ENCODE measurements at regions not wholly inside any gene's neighbourhood (a gene's known extent, or its start where the extent isn't known, plus 50 kb on each side); places are given as distances from the start of the nearest gene placed in this dataset.
"Not testable (repeated sequence)": the region's sequence is repeated elsewhere in the genome, so short reads cannot be mapped to it uniquely, and the experiment has no call there.

DNA sequence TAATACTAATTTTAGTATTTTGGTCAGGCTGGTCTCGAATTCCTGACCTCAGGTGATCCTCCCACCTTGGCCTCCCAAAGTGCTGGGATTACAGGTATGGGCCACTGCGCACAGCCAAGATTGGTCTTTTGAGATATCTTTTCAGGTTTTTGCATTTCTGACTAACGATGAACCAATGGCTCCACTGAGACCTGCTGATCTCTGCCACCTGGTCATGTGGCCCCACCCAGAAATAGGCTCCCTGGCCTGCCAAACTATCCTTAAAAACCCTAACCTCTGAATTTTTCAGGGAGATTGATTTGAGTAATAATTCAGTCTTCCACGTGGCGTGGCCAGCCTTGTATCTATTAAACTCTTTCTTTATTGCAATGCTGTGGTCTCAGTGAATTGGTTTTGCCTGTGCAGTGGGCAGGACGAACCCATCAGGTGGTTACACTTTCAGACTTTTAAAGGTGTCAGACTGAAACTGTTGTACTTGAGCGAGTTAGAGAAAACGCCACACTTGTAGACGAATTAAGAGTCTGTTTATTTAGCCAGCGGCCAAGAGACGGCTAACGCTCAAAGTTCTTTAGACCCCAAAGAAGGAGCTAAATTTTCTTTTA is 85.8 kb upstream of the MSH6 start:
- intact Hi-C loops (cut with DNase I), result no loop called here
- no peak for DNase-seq (ENCODE audit: extremely low spot score in 2 of 2)
- Histone ChIP-seq H3K4me3 (no peak overlapping the region), H3K27ac (no peak overlapping the region), H3K4me1 (no peaks in the 10 kb centered on the region), H3K27me3 (no peaks in the 10 kb centered on the region), H3K36me3 (no peaks in the 10 kb centered on the region), H3K9me3 (no peaks in the 10 kb centered on the region)
- TF ChIP-seq, protein P1, sequence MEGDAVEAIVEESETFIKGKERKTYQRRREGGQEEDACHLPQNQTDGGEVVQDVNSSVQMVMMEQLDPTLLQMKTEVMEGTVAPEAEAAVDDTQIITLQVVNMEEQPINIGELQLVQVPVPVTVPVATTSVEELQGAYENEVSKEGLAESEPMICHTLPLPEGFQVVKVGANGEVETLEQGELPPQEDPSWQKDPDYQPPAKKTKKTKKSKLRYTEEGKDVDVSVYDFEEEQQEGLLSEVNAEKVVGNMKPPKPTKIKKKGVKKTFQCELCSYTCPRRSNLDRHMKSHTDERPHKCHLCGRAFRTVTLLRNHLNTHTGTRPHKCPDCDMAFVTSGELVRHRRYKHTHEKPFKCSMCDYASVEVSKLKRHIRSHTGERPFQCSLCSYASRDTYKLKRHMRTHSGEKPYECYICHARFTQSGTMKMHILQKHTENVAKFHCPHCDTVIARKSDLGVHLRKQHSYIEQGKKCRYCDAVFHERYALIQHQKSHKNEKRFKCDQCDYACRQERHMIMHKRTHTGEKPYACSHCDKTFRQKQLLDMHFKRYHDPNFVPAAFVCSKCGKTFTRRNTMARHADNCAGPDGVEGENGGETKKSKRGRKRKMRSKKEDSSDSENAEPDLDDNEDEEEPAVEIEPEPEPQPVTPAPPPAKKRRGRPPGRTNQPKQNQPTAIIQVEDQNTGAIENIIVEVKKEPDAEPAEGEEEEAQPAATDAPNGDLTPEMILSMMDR (IDR thresholded peaks at IDR 0.05), result no peak
- no peak for TF ChIP-seq POLR2AphosphoS5 (IDR thresholded peaks at IDR 0.05; ENCODE audit: insufficient read depth in 1 of 2, low read depth in 1 of 2)
- TF ChIP-seq POLR2A (IDR thresholded peaks at IDR 0.05), result no peak

DNA sequence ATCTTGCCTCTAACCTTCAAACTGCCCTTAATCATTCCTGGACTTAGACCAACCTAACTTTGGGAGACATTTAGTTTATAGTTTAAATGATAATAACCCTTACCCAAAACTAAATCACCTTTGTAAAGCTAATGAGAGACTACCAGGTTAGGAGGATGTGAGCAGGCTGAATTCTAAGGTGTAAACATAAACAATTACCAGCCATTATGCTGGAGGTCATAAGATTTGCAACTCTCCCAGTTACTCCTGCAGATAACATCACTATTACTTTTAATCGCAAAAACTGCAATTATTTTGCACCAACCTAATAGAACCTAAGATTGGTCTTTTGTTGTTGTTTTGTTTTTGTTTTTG is 86.5 kb upstream of the MSH6 start:
- no peak overlapping the region for H3K27ac ChIP-seq
- H3K4me1 ChIP-seq, result no peaks in the 10 kb centered on the region
- H3K27me3 ChIP-seq, result no peaks in the 10 kb centered on the region
- no peaks in the 10 kb centered on the region for H3K36me3 ChIP-seq
- TF ChIP-seq, protein P1 (IDR thresholded peaks at IDR 0.05), result no peak
- no peak for TF ChIP-seq POLR2A (IDR thresholded peaks at IDR 0.05)
- TF ChIP-seq POLR2AphosphoS5 (IDR thresholded peaks at IDR 0.05; ENCODE audit: insufficient read depth in 1 of 2, low read depth in 1 of 2), result no peak
- no peak for DNase-seq (ENCODE audit: extremely low spot score in 2 of 2)
- H3K9me3 ChIP-seq, result no peaks in the 10 kb centered on the region
- H3K4me3 ChIP-seq, result no peak overlapping the region
- intact Hi-C loops (cut with DNase I), result no loop called here

DNA sequence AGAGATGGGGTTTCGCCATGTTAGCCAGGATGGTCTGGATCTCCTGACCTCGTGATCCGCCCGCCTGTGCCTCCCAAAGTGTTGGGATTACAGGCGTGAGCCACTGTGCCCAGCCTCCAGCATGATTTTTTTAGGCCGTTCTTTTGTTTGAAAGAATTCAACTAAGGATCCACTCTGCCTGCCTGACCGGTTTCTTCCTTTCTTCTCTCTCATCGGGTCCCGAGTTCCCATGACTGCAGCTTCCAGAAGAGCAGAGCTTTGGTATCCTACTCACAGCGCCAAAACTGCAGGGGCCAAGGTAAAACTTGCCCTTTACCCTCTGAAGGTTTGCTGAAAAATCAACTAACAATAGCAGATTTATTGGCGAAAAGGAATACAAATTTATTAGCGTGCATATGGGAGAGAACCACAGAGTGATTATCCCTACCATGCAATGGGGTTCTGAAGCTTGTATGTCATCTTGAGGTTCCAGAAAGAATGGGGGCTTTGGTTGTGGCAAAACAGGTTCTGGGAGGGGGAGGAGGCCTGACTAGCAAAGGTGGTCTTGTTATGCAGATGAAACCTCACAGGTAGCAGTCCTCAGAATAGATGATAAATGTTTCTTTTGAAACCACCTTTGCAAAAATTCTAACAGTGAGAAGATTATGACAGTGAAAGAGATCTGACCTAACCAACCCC is 87.0 kb upstream of the MSH6 start:
- no peak overlapping the region for H3K4me3 ChIP-seq
- DNase-seq (ENCODE audit: extremely low spot score in 2 of 2), result no peak
- intact Hi-C loops (cut with DNase I), result no loop called here
- H3K27me3 ChIP-seq, result no peaks in the 10 kb centered on the region
- H3K4me1 ChIP-seq, result no peaks in the 10 kb centered on the region
- TF ChIP-seq, protein P1 (IDR thresholded peaks at IDR 0.05), result no peak
- TF ChIP-seq POLR2AphosphoS5 (IDR thresholded peaks at IDR 0.05; ENCODE audit: insufficient read depth in 1 of 2, low read depth in 1 of 2), result no peak
- no peak for TF ChIP-seq POLR2A (IDR thresholded peaks at IDR 0.05)
- H3K9me3 ChIP-seq, result no peaks in the 10 kb centered on the region
- no peaks in the 10 kb centered on the region for H3K36me3 ChIP-seq
- no peak overlapping the region for H3K27ac ChIP-seq

DNA sequence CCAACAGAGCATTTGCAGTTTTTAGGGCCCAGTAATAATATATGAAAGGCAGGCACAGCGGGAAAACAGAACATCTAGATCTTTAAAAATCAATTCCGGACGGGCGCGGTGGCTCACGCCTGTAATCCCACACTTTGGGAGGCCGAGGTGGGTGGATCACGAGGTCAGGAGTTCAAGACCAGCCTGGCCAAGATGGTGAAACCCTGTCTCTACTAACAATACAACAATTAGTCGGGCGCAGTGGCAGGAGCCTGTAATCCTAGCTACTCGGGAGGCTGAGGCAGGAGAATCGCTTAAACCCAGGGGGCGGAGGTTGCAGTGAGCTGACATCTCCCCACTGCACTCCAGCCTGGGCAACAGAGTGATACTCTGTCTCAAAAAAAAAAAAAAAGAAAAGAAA is 88.5 kb upstream of the MSH6 start:
- H3K4me3 ChIP-seq; intact Hi-C loops (cut with DNase I); DNase-seq (ENCODE audit: extremely low spot score in 2 of 2); H3K36me3 ChIP-seq; H3K4me1 ChIP-seq; H3K27me3 ChIP-seq; H3K9me3 ChIP-seq; H3K27ac ChIP-seq: not testable (repeated sequence)

GRCh38 chr2:47690706-47691325 is 92.1 kb upstream of the MSH6 start:
- DNase-seq (ENCODE audit: extremely low spot score in 2 of 2); H3K27me3 ChIP-seq; H3K9me3 ChIP-seq; H3K4me1 ChIP-seq; intact Hi-C loops (cut with DNase I); H3K27ac ChIP-seq; H3K4me3 ChIP-seq; H3K36me3 ChIP-seq: not testable (repeated sequence)

DNA sequence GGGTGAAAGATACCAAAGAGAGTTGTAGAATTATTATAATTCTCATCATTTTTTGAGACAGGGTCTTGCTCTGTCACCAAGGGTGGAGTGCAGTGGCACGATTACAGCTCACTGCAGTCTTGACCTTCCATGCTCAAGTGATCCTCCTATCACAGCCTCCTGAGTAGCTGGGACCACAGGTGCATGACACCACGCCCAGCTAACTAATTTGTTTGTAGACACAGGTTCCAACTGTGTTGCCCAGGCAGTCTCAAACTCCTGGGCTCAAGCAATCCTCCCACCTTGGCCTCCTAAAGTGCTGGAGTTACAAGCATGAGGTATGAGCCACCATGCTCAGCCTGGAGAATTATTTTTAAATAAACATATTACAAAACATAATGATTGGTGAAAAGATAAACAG is 92.8 kb upstream of the MSH6 start:
- H3K27ac ChIP-seq, result no peak overlapping the region
- no peak overlapping the region for H3K4me3 ChIP-seq
- DNase-seq (ENCODE audit: extremely low spot score in 2 of 2), result no peak
- TF ChIP-seq POLR2A (IDR thresholded peaks at IDR 0.05) (no peak), POLR2AphosphoS5 (IDR thresholded peaks at IDR 0.05; ENCODE audit: insufficient read depth in 1 of 2, low read depth in 1 of 2) (no peak)
- TF ChIP-seq, protein P1 (IDR thresholded peaks at IDR 0.05), result no peak
- H3K27me3 ChIP-seq, result no peaks in the 10 kb centered on the region
- no peaks in the 10 kb centered on the region for H3K9me3 ChIP-seq
- H3K36me3 ChIP-seq, result no peaks in the 10 kb centered on the region
- intact Hi-C loops (cut with DNase I), result no loop called here
- H3K4me1 ChIP-seq, result no peaks in the 10 kb centered on the region

DNA sequence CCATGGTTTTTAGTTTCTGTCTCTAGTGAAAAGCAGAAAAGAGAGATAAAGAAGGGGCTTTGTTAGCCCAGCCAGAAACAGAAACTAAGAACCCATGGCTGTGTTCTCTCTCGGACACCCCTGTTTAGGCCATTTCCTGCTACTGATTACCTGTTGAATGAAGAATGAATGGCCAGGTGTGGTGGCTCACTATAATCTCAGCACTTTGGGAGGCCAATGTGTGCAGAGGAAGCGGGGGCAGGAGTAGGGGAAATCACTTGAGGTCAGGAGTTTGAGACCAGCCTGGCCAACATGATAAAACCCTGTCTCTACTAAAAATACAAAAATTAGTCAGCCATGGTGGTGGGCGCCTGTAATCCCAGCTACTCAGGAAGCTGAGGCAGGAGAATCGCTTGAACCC is 93.8 kb upstream of the MSH6 start:
- H3K27me3 ChIP-seq; H3K36me3 ChIP-seq; H3K9me3 ChIP-seq; intact Hi-C loops (cut with DNase I); DNase-seq (ENCODE audit: extremely low spot score in 2 of 2); H3K4me3 ChIP-seq; H3K27ac ChIP-seq; H3K4me1 ChIP-seq: not testable (repeated sequence)

Measured in vagina (tissue), 2 donors.